ENCODE measurements at regions not wholly inside any gene's neighbourhood (a gene's known extent, or its start where the extent isn't known, plus 50 kb on each side); places are given as distances from the start of the nearest gene placed in this dataset.

DNA sequence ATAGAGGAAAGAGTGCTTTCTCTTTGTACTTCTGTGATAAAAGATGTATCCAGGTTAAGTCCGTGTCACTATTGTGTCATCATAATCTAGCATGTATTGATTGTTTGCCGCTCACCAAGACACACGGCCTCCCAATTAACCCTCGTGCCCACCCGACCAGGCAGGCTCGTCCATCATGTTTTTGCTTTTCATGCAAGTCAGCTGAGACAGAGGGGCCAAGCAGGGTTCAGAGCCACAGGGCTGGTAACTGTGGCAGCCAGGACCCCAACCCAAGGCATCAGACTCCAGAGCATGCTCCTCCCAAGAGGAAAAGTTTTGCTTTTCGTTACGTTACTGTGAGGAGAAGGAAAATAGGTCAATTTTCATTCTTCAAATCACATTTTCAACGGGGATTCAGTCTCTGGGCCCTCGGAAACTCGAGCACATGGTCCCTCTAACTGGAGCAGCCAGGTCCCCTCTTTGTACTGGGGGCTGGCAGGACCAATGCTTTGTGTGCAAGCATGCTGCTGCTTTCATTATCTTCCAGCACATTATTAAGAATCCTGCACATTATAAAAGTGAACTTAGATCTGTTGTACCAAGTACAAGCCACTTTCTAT, 161.1 kb upstream of the TOPAZ1 start:
- H3K27me3 ChIP-seq, result no peaks in the 10 kb centered on the region
- H3K9ac ChIP-seq, result no peak overlapping the region
- no peaks in the 10 kb centered on the region for H3K36me3 ChIP-seq
- no peak overlapping the region for H3K4me3 ChIP-seq
- no peaks in the 10 kb centered on the region for H4K20me1 ChIP-seq
- no peak overlapping the region for H3K27ac ChIP-seq
- H3K9me3 ChIP-seq (replicated peaks in 1 of 11), result no peaks in the 10 kb centered on the region
- no peaks in the 10 kb centered on the region for H3K4me1 ChIP-seq
- no peak overlapping the region for H3K4me2 ChIP-seq
- TF ChIP-seq Cebpa-rat (IDR thresholded peaks at IDR 0.05), result no peak

GRCh38 chr3:44090036-44090435, 151.7 kb upstream of the TOPAZ1 start:
- no peak for TF ChIP-seq Cebpa-rat (IDR thresholded peaks at IDR 0.05)
- no peaks in the 10 kb centered on the region for H3K9me3 ChIP-seq (replicated peaks in 1 of 11)
- no peaks in the 10 kb centered on the region for H3K36me3 ChIP-seq
- no peak overlapping the region for H3K4me3 ChIP-seq
- no peak overlapping the region for H3K9ac ChIP-seq
- H3K27ac ChIP-seq, result no peak overlapping the region
- H3K4me2 ChIP-seq, result no peak overlapping the region
- no peaks in the 10 kb centered on the region for H3K27me3 ChIP-seq
- H4K20me1 ChIP-seq, result no peaks in the 10 kb centered on the region
- H3K4me1 ChIP-seq, result no peaks in the 10 kb centered on the region

GRCh38 chr3:44092497-44092896, 149.2 kb upstream of the TOPAZ1 start:
- no peaks in the 10 kb centered on the region for H3K4me1 ChIP-seq
- no peaks in the 10 kb centered on the region for H3K9me3 ChIP-seq (replicated peaks in 1 of 11)
- no peaks in the 10 kb centered on the region for H3K27me3 ChIP-seq
- no peak overlapping the region for H3K4me2 ChIP-seq
- H3K27ac ChIP-seq, result no peak overlapping the region
- H3K4me3 ChIP-seq, result no peak overlapping the region
- H3K9ac ChIP-seq, result no peak overlapping the region
- no peaks in the 10 kb centered on the region for H4K20me1 ChIP-seq
- no peaks in the 10 kb centered on the region for H3K36me3 ChIP-seq
- no peak for TF ChIP-seq Cebpa-rat (IDR thresholded peaks at IDR 0.05)

DNA sequence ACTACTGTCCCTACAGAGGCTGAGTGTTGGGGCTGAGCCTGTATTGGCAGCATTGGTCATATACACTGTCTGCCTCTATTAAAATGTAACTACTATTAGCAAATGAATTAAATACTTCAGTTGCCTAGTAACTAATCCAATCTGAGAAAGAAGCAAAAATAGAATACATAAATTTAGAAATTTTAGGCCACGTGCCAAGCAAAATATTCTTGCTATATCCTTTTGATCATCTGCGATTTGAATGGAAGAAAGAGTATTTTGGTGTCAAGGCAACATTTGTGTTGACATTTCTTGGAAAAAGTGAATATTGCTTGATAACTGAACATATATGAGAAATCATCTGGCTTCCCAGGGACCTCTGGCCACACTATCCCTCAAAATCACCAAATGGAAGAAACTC, 148.2 kb upstream of the TOPAZ1 start:
- no peaks in the 10 kb centered on the region for H3K9me3 ChIP-seq (replicated peaks in 1 of 11)
- H3K27me3 ChIP-seq, result no peaks in the 10 kb centered on the region
- H3K4me3 ChIP-seq, result no peak overlapping the region
- H4K20me1 ChIP-seq, result no peaks in the 10 kb centered on the region
- H3K36me3 ChIP-seq, result no peaks in the 10 kb centered on the region
- no peak overlapping the region for H3K27ac ChIP-seq
- no peaks in the 10 kb centered on the region for H3K4me1 ChIP-seq
- H3K4me2 ChIP-seq, result no peak overlapping the region
- TF ChIP-seq Cebpa-rat (IDR thresholded peaks at IDR 0.05), result no peak
- no peak overlapping the region for H3K9ac ChIP-seq

- Histone ChIP-seq H3K4me2 (no peak overlapping the region), H4K20me1 (no peaks in the 10 kb centered on the region), H3K4me3 (no peak overlapping the region), H3K9ac (no peak overlapping the region), H3K27ac (no peak overlapping the region), H3K4me1 (no peaks in the 10 kb centered on the region), H3K9me3 (replicated peaks in 1 of 11) (no peaks in the 10 kb centered on the region), H3K36me3 (no peaks in the 10 kb centered on the region), H3K27me3 (no peaks in the 10 kb centered on the region)
- no peak for TF ChIP-seq Cebpa-rat (IDR thresholded peaks at IDR 0.05)
Observed at GRCh38 chr3:44098656-44099415, 142.8 kb upstream of the TOPAZ1 start.

DNA sequence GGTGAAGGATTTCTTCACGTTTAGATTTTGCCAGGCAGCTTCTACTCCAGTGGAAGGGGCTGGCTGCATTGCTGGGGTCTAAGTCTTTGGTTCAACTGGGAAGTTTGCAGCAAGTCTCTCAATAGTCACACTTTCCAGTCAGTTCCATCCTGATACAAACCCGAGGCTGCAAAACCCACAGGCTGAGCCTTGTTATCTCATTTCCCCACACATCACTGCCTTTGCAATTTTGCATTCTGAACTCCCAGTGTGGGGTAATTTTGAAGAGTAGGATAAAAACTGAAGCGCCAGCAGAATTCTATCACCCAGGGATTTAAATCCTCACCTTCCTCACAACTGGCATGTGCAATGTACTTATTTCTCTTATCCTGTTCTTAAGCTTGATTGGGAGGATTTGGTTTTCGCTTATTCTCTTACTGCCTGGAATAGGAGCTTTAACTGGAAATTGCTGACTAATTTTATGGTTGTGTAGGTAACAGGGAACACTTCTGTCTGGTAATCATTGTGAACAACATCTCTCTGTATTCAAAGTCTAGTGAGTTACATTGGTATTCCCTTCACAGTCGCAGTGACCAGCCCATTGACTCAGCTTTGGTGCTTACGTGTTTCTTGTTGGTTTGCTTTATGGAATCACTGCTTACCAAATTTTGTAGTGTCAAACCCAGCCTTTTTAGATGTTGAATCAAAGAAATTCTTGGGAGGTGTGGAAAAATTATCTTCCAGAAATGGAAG, 142.0 kb upstream of the TOPAZ1 start:
- TF ChIP-seq Cebpa-rat (IDR thresholded peaks at IDR 0.05), result no peak
- H3K4me2 ChIP-seq, result no peak overlapping the region
- H3K9me3 ChIP-seq (replicated peaks in 1 of 11), result no peaks in the 10 kb centered on the region
- no peaks in the 10 kb centered on the region for H3K4me1 ChIP-seq
- H4K20me1 ChIP-seq, result no peaks in the 10 kb centered on the region
- H3K4me3 ChIP-seq, result no peak overlapping the region
- H3K27me3 ChIP-seq, result no peaks in the 10 kb centered on the region
- H3K36me3 ChIP-seq, result no peaks in the 10 kb centered on the region
- H3K27ac ChIP-seq, result no peak overlapping the region
- no peak overlapping the region for H3K9ac ChIP-seq

DNA sequence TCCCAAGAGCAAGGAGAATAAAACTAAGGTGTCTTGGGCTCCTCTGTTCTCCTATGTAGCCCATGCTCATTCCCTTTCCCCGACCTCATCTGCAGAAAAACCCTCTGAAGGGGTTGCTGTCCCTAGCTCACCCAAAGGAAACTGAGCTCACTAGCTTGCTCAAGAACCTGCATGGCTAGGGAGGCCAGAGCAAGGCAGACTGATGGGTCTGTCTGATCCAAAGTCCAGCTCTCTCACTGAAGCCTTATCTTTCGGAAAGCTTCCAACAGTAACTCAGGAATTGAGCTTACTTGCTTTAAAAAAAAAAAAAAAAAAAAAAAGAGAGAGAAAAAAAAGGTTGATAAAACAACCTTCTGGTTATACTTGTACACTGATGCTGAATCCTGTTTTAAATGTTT, 141.4 kb upstream of the TOPAZ1 start:
- Histone ChIP-seq H3K27me3 (no peaks in the 10 kb centered on the region), H3K4me2 (no peak overlapping the region), H3K36me3 (no peaks in the 10 kb centered on the region), H4K20me1 (no peaks in the 10 kb centered on the region), H3K4me1 (no peaks in the 10 kb centered on the region), H3K9me3 (replicated peaks in 1 of 11) (no peaks in the 10 kb centered on the region), H3K4me3 (no peak overlapping the region), H3K9ac (no peak overlapping the region), H3K27ac (no peak overlapping the region)
- no peak for TF ChIP-seq Cebpa-rat (IDR thresholded peaks at IDR 0.05)

- no peak overlapping the region for H3K4me3 ChIP-seq
- H3K27ac ChIP-seq, result no peak overlapping the region
- no peaks in the 10 kb centered on the region for H3K4me1 ChIP-seq
- H3K36me3 ChIP-seq, result no peaks in the 10 kb centered on the region
- no peaks in the 10 kb centered on the region for H4K20me1 ChIP-seq
- no peak for TF ChIP-seq Cebpa-rat (IDR thresholded peaks at IDR 0.05)
- no peak overlapping the region for H3K9ac ChIP-seq
- H3K4me2 ChIP-seq, result no peak overlapping the region
- H3K9me3 ChIP-seq (replicated peaks in 1 of 11), result no peaks in the 10 kb centered on the region
- H3K27me3 ChIP-seq, result no peaks in the 10 kb centered on the region
Observed at GRCh38 chr3:44104043-44104442, 137.6 kb upstream of the TOPAZ1 start.

- H3K4me2 ChIP-seq, result no peak overlapping the region
Observed at GRCh38 chr3:44104668-44105321, 136.9 kb upstream of the TOPAZ1 start.

More at GRCh38 chr3:44104668-44105321, 136.9 kb upstream of the TOPAZ1 start:
- no peaks in the 10 kb centered on the region for H3K9me3 ChIP-seq (replicated peaks in 1 of 11)
- no peaks in the 10 kb centered on the region for H4K20me1 ChIP-seq
- H3K4me1 ChIP-seq, result no peaks in the 10 kb centered on the region
- no peaks in the 10 kb centered on the region for H3K36me3 ChIP-seq
- no peak overlapping the region for H3K9ac ChIP-seq
- no peaks in the 10 kb centered on the region for H3K27me3 ChIP-seq
- no peak overlapping the region for H3K4me3 ChIP-seq
- H3K27ac ChIP-seq, result no peak overlapping the region
- TF ChIP-seq Cebpa-rat (IDR thresholded peaks at IDR 0.05), result no peak

All from BLaER1 treated with 17β-estradiol and CSF1 and Interleukin-3, amounts not matched to agents 10 nM and 100 nM (cell line).